HG03571 (cell line): ENCODE measurements at regions not wholly inside any gene's neighbourhood (a gene's known extent, or its start where the extent isn't known, plus 50 kb on each side); places are given as distances from the start of the nearest gene placed in this dataset.
"Not testable (repeated sequence)": the region's sequence is repeated elsewhere in the genome, so short reads cannot be mapped to it uniquely, and the experiment has no call there.

Experiments used
- ATAC-seq: cut with Tn5 transposase; IDR thresholded peaks from one replicate; pipeline ENCODE4 v1.9.1; 2021; ENCODE audit not compliant: unreplicated experiment

DNA sequence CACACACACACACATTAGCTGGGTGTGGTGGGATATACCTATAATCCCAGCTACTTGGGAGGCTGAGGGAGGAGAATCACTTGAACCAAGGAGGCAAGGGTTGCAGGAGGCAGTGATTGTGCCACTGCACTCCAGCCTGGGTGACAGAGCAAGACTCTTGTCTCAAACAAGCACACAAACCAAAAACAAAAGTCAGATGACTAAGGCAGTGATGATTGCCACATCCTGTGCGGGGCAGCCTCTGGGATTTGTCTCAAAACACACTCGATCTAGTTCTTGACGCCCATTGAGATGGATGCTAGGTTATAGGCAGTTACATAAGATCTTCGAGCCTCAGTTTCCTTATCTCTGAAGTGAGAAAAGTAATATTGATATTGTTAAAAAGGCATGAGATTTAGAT lies 57.8 kb upstream of the NBPF8 start:
- ATAC-seq: not testable (repeated sequence)

DNA sequence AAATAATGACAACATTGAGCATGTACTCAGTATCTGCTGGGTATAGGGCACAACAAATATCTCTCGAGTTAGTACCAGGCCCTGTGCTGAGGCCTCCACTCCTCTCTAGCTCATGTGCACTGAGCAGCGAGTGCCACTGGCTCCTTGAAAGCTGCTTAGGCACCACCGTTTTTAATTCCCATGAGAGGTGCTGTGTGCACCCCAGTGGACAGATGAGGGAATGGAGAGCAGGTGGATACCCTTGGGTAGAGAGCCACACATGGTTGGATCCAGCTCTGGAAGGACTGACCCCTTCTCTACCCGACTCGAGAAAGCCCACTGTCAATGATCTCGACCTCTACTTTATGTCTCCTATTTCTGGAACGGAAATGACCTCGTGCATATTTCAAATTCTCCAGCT lies 58.7 kb upstream of the NBPF8 start:
- not testable (repeated sequence) for ATAC-seq

DNA sequence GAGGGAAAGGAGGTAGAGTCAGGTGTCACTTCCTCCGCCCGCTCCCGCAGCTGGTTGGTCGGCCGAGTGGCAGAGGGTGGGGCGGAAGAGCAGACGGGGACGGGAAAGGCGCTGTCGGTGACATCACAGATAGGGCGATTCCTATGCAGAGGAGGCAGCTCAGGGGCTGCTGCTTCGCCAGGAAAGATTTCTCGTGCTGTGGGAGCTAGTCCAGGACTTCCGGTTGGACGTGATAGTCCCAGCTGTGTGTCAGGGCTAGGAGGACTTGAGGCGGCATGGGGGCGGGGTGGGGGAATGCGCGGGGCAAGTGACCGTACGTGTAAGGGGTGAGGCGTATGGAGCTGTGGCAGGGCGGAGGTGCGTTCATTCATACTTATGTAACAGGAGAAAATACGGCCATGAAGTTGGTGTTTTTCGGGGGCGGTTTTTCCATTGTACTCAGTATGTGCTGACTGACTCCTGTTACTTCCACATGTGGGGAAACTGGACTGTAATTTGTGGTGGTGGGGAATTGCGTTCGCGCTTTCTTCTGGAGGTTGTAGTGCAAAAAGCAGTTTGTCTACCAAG lies 60.1 kb upstream of the NBPF8 start:
- ATAC-seq: peak; percentile 76

DNA sequence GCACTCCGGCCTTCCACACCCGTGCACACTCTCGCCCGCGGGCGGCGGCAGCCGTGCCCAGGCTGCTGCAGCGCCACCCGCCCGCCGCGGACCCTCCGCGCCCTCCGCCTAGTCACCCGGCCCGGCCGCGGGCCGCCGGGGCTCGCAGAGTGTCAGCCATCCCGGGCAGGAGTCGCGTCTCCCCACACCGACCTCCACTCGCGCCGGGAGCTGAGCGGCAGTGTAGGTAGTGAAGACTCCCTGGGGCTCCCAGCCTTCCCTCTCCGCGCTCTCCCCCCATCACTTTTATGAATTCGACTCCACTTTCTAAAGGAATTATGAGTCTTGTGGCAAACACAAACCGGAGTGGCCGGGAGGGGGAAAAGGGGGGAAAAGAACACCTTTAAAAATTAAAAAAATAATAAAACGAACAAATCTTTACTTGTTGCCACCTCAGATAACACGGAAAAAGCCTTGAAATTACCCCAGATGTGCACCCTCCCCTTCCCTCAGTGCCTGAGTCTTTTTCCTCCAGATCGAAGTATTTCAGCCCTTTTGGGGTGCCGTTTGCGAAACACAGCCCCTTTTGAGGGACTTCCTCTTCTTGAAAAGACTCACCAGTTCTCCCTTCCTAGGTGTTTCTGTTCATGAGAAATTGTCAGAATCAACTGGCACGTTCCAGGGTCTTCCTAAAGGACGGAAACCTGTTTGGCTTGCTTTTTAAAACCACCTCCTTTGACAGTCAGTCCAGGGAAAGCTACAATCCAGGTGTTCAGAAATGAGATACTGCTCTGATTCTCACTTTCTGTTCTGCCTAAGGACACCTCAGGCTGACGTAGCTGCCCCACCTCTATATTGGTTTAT lies 72.4 kb upstream of the NBPF8 start:
- ATAC-seq: not testable (repeated sequence)

DNA sequence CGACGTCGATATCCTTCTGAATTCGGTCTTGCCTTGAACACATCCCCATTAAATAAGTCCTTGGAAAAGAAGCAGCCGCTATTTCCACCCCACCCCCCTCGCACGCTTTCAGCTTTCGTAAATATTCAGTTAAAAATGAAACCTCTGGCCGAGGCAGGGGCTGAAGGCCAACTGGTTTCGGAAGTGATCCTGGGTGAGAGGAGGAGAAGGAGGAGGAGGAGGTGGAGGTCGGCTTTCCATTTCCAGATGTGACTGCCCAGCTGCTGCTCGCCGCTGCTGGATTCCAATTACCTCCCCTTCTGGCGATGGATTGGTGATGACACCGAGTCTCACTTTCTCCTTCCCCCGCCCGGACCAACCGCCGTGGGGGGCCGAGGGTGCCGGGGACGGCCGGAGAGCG lies 73.1 kb upstream of the NBPF8 start:
- ATAC-seq: not testable (repeated sequence)

DNA sequence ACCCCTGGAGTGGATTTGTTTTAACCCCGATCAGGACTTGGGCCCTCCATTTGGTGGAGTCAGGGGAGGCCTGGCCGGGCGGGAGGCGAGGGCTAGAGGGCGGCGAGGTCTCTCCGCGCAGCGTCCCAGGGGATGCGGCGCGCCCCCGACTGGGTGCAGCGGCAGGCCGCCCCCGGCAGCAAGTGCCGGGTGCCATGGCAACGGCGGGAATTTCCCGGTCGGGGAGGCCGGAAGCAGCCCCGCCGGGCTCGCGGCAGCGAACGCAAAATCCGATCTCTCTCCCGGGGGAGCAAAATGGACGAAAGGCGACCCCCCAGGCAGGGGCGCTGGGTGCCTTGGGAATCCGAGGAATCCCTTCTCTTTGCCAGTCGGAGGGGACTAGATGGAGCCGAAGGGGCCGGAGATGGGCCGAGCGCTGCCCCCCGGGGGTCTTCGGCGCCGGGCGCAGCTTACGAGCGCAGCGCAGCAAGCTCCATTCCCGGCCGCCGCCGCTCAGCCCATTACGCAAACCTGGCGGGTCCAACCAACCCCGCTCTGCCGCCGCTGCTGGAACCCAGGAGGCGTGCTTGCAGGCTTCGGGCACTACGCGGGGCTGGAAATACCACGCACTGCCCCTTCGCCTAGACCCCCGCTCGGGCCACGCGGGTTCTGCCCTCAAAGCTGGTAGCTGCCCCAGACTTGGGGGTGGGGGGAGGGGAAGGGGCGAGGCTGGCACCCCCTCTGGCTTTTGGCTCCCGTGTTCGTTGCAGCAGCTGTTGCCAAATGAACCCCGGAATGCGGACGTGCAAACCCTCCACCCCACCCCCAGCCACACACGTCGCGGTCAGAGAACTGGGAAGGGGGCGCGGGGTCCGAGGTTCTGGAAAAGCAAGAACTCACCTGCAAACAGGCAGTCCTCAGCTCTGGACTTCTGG lies 73.7 kb upstream of the NBPF8 start:
- ATAC-seq: not testable (repeated sequence)

DNA sequence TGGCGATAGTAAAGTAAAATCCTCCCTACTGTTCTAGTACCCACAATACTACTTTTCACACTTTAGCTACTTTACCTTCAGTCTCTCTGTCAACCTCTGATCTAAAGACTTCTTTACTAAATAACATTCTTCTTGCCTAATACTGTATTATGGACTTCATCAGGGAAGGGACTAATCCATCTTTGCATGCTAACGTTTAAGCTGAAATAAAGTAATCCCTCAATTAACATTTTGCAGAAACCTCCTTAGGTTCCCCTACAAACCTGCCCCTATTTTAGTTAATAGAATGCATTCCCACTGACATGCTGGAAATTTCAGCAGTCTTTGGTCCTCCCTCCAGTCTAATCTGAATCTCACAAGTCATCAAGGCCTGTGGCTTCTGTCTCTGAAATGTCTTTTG lies 99.1 kb upstream of the NBPF8 start:
- ATAC-seq: not testable (repeated sequence)

DNA sequence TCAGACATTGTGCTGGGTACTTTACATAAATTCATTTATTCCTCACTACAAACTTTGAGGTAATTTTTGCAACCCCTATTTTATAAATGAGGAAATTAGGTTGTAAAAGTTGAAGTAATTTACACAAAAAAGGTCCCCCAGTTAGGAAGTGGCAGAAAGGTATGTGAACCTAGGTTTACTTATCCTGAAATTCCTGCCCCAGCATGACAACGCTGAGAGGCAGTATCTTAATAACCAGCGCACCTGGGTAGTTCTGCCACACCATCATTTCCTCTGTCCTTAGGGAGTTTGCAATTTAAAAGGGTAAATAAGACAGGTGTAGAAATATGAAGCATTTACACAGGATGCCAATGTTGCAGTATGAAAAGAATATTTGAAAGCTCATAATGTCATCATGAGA lies 102.9 kb upstream of the NBPF8 start:
- not testable (repeated sequence) for ATAC-seq

DNA sequence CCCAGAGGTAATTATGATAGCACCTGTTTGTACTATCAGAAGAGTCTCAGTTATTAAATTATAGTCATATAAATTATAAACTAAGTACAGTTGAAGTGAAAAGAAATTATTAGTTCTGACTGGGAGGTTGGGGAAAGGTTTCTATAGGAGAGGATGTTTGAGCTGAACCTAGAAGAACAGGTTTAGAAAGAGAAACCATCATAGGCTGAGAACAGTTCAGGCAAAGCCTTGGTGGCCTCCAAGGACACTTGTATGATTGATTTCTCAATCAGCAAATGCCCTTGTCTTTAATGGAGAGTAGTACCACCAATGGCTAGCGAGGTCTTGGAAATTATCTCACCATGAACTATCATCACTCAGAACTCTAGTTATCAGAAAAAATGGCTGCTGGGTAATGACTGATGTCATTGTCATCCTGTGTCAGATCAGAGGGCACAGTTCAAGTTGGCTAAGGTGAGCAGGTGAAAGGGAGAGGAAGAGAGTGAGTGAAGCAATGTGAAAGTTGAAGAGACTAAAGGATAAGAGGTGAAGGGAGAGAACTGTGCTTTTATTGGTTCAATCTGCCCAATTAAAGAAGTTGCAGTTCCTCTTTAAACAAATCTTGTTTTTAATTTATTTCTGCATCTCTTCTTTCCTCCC lies 105.8 kb upstream of the NBPF8 start:
- ATAC-seq: not testable (repeated sequence)

DNA sequence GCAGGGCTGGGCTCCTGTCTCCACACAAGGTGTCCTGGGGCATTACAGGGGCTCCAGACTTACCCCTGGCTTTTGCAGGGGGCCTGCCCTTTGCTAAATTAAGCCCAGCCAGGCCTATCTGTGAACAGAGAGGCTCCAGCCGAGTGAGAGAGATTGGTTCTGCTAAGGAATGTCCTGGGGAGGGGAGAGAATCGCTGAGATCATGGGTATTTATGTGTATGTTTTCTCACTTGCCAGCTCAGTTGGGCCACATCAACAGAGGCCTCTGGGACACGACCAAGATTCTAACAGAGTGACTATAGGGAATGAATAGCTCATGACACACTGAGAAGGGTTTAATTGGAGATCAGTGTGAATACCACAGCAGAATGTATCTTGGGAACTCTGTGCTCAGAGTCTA lies 109.8 kb upstream of the NBPF8 start:
- not testable (repeated sequence) for ATAC-seq

DNA sequence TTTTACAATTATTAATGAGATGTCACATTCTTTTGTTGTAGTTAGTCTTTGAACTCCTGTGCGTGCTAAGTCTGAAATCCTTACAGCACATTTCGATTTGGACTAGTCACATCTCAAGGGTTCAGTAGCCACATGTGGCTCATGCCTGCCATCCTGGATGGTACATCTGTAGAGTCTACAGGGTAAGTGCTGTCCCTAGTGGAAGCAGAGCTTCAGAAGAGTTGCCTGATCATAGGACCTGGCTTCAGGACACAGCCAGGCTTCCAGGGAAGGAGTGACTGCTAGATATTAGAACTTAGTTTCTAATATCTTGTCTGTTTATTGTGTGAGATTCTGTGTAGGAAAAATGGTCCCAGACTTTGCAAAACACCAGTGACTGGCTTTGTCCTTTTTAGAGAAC lies 110.5 kb upstream of the NBPF8 start:
- not testable (repeated sequence) for ATAC-seq

DNA sequence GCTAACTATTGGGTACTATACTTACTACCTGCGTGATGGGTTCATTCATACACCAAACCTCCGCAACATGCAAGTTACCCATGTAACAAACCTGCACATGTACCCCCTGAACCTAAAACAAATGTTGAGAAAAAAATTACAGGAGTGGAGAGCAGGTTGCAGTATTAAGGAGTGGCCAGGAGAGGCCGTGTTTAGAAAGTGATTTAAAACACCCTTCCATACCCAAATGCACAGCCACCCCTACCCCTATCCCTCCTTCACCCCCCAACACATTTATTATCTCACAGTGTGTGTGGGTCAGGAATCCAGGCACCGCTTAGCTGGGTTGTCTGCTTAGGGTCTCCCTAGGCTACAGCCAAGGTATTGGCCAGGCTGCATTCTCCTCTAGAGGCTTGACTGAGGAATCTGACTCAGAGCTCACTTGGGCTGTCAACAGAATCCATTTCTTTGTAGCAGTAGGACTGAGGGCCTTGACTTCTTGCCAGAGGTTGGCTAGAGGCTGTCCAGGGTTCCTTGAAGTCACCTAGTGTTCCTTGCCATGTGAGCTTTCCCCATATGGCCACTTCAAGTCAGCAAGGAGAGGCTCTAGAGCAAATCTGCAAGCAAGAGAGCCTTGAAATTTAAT lies 115.3 kb upstream of the NBPF8 start:
- not testable (repeated sequence) for ATAC-seq

DNA sequence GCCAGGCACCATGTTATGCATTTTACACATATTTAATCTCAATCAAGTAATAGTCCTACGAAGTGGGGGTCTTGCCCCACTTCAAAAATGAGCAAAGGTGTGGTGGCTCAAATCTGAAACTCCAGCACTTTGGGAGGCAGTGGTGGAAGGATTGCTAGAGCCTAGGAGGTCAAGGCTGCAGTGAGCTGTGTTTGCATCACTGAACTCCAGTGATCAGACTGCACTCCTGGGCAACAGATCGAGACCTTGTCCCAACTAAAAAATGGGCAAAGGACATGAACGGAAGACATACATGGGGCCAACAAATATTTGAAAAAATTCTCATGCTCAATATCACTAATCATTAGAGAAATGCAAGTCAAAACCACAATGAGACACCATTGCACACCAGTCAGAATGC lies 116.3 kb upstream of the NBPF8 start:
- not testable (repeated sequence) for ATAC-seq

DNA sequence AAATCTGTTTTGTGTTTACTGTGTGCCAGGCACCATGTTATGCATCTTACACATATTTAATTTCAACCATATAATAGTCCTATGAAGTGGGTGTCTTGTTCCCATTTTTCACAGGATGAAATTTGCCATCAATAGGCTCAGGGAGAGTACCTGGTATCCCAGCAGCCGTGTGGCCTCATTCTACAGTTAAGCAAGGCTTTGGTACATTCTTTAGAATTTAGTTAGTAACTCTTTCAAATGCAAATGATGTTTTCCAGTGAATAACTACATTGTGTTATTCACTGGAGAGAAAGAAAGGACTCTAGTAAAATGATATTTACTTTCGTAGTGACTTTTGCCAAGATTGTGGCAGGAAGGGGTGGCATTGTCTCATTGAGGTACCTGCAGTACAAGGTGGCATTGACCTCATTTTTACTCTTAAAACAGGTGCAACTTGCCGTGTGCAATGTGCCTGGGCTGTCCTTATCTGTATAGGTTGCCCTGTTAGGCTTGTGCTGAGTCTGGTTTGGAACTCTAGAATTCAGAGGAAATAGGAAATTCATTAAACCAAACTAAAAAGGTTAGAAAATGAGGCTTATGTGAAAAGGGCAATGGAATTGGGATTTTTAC lies 117.4 kb upstream of the NBPF8 start:
- not testable (repeated sequence) for ATAC-seq

DNA sequence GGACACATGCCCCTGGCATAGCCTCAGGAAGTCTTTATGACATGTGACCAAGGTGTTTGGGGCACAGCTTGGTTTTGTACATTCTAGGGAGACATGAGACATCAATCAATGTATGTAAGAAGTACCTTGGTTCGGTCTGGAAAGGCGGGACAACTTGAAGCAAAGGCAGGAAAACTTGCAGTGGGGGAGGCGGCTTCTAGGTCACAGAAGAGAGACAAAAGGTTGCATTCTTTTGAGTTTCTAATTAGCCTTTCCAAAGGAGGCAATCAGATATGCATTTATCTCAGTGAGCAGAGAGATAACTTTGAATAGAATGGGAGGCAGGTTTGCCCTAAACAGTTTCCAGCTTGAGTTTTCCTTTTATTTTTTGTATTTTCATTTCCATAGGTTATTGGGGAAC lies 113.8 kb upstream of the SEC22B start:
- ATAC-seq: not testable (repeated sequence)

DNA sequence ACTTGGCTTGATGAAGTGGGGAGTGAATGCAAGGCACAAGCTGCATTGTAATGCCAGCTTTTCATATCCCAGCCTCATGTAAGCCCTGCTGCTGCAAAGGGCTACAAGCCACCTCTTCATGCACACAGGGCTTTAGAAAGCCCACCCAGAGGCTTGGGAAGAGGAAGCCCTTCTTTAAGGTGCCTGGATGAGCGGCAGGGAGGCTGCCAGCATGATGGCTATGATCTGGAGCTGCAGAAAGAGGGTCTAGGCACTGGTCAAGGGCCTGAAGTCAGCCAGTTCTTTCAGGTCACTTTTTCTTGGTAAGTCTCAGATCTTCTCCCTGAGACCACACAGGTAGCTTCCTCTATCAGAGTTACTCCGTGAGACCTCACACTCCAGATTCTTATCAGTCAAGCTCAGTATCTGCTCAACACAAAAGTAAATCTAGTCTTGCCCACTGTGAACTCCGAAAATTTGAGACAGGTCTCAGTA lies 113.3 kb upstream of the SEC22B start:
- not testable (repeated sequence) for ATAC-seq

DNA sequence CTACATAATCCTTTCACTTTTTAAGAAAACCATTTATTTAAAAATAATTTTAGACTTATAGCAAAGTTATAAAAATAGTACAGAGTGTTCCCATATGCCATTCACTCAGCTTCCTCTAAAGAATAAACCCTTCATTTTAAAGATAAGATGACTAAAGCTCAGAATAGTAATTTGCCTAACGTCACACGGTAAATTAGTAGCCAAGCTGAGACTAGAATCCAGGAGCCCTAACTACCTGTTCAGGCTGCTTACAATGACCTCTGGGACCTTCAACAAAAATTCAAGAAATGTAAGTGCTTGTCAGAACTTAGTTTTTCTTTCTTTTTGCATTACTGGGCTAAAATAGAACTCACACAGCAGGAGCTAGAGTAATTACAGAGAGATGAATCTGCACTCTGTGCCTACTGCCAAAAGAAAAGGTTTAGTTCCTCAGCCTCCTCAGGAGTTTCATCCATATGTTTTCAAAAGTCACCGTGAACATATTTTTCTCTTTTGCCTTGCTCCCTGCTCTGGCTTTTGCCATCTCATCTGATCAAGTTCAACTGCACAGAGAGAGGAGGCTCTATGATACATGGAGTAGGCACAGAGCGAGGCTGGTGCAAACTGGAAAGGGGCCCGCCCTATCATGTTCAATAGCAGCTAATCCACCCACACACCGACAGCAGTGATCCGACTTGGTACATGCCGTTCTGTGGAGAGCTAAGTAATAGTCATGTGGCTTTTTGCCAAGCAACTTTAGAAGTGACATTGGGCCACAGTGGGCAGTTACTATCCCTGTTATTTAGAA lies 112.7 kb upstream of the SEC22B start:
- not testable (repeated sequence) for ATAC-seq

DNA sequence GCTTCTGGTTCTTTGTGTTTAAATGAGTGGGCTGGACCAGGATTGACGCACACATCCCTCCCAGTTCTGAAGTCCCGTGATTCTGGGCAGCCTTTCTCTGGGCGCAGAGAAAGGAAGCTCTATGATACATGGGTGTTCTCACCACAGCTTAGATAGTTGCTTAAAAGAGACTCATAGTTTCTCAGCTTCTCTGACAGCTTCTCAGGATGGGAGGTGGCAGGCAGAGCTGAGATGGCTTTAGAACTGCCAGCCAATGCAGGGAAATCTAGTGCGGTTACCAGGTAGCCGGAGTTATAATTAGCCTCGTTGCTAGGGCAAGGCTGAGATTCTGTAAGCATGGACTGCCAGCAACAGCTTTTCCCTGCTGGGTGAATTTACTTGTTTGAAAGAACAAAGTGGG lies 111.8 kb upstream of the SEC22B start:
- ATAC-seq: not testable (repeated sequence)
